NCI-H2227 (cell line): ENCODE measurements at regions not wholly inside any gene's neighbourhood (a gene's known extent, or its start where the extent isn't known, plus 50 kb on each side); places are given as distances from the start of the nearest gene placed in this dataset.
"Not testable (repeated sequence)": the region's sequence is repeated elsewhere in the genome, so short reads cannot be mapped to it uniquely, and the experiment has no call there.

Experiments used
- DNase-seq: peaks from one replicate; lab custom pipeline; 2025; ENCODE audit not compliant: unreplicated experiment; lab: John Stamatoyannopoulos, UW

DNA sequence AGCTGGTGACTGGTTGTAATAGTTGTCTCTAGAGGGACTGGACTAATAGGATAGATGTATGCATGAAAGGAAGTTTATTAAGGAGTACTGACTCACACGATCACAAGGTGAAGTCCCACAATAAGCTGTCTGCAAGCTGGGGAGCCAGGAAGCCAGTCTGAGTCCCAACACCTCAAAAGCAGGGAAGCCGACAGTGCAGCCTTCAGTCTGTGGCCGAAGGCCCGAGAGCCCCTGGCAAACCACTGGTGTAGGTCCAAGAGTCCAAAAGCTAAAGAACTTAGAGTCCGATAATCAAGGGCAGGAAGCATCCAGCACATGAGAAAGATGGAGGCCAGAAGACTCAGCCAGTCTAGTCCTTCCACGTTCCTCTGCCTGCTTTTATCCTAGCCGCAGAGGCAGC is 372.6 kb downstream of the TCERG1L start:
- not testable (repeated sequence) for DNase-seq

GRCh38 chr10:130941886-130942285 is 369.6 kb downstream of the TCERG1L start:
- DNase-seq, result no peak

GRCh38 chr10:130952086-130952485 is 359.4 kb downstream of the TCERG1L start:
- no peak for DNase-seq

- no peak for DNase-seq
Observed at GRCh38 chr10:130954326-130954905, 357.1 kb downstream of the TCERG1L start.

DNA sequence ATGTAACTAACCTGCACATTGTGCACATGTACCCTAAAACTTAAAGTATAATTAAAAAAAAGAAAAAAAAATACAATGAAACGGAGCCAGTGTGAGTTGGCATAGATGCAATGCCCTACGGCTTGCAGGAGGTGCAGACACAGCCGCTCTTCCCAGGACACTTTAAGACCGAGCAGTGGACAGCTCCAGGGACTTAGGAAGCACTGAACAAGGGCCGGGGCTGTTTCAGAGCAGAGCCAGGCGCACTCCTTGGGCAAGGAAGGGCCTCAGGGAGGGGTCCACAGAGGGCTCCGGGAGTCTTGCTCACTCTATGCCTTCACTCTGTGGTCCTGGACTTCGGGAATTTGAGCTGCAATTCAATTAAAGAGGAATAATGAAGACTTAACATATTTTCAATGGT is 355.3 kb downstream of the TCERG1L start:
- DNase-seq, result no peak

GRCh38 chr10:130957423-130957822 is 354.1 kb downstream of the TCERG1L start:
- no peak for DNase-seq

DNA sequence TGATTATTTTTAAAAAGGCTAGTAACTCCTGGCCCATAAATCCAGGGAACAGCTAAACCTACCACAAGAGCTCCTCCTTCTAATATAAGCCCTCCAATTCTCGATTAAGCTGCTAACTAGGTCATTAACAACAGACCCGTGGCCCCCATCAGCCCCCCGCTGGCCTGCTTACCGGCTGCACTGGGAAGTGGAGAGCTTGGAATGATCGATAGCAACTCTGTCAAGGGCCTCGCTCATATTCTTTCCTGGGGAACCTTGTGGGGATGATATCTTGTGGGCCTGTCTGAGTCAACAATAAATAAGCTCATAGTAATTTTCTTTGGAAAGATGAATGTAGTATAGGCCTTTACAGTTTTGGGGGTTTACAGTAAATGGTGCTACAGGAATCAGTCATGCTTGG is 353.5 kb downstream of the TCERG1L start:
- no peak for DNase-seq

GRCh38 chr10:130958981-130959751 is 352.4 kb downstream of the TCERG1L start:
- DNase-seq, result no peak

DNA sequence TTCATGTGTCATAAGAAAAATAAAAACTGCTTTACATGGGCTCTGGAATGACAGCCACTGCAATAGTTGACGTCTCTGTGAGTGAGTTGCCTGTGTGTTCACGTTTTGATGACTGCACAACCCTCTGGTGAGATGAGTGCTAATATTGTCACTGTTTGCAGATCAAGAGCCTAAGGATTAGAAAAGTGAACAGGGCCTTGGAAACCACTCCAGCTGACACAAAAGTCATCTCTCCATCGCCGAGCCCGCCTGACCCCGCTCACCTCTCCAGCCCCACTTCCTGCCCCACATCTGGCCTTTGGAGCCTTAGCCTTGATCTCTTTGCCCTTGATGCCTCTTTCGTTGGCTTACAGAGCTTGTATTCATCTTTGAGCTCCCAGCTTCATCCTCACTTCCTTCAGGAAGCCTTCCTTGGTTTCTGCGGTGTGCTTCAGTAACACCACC is 351.7 kb downstream of the TCERG1L start:
- DNase-seq, result no peak

DNA sequence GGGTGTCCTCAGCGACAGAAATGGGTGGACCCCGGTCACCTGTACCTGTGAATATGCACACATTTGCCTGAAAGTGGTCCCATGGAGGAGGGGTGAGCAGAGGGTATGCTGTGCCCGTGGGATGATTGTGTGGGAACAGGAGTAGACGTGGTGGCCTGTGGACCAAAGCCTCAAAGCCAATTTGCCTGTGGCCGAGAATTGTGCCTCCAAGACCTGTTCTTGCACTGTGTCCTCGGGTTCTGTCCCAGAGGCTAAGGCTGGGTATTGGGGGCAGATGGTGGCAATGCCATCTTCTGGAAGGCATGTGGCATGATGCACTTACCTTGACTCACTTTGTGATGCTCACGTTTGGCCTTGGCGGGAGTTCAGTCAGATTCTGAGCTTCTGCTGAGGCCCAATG is 351.0 kb downstream of the TCERG1L start:
- DNase-seq, result no peak

GRCh38 chr10:130961506-130962239 is 349.8 kb downstream of the TCERG1L start:
- DNase-seq, result no peak

DNA sequence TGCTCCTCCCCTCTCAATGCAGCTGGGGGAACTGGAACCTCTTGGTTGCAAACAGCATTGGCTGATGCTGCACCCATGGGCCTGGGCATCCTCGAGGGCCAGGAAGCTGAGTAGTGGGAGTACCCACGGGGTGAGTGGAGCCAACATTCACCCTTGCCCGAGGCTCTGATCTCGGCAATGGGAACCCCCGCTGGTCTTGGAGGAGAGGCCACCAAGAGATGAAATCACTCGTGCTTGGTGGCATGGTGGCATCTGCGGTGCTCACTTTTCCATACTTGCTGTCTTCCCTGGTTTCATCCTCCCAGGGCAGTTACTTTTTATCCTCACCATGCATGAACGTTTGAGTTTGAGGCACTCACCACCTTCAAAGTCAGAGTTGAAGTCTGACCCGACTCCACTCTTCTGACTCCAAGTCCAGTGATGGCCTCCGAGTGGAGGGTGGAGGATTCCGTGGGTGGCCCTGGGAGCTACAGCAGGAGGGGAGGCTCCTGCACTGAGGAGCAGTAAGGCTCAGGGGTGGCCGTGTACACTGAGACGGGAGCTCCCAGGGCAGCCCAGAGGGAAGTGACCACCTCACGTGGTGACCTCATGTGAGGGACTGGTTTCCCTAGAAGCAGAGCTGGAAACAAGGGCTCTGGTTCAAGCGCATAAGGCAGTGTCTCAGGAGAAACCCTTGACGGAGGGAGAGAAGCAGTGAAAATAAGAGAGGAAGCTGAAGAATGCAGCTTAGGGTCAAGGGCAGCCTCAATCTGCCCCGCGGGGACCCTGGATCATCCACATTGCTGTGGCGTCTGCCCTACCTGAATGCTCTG is 349.1 kb downstream of the TCERG1L start:
- DNase-seq, result no peak

DNA sequence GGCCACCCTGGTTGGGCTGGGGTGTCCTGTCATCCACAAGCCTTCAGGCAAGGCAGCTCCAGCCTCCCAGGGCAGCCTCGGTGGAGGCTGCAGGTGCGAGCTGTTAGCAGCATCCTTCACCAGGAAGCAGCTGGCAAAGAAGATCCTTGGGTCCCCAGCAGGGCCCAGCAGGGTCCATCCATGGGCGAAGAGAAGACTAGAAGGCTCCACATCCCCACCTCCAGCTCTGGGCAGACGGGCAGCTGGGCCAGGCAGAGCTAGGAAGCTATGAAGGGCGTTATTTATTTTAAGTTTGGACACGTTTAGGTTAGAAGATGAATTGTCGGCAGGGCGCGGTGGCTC is 348.5 kb downstream of the TCERG1L start:
- no peak for DNase-seq

DNA sequence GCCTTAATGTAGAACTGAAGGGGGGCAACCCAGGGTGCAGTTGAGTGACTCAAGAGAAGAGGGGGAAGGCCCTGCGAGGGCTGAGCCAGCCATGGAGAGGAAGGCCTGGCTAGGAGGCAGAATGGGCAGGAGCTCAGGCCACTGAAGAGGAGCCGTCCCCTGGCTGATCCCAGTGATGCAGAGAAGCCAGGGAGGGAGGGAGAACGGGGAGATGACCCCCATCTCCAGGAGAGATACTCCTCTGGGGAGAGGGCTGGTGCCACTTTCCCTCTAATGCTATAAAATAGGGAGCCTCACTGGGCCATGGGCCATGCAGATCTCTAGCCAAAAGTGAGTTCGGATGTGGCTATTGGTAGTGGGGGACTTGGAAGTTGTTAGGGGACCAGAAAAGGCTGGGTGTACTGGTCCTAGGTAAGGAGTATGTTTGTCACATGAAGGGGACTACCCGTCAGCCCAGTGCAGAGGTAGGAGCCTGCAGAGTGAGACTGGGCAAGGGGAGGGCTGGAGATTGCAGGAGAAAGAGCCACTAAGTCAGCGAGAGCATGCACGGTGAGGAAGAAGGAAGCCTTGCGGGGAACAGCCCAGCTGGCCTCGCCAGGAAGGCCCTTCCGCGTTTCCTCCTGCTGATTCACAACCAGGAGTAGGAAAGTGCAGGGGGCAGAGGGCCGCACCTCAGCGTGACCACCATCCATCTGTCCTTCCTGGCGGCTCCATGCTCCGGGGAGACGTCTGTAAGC is 347.6 kb downstream of the TCERG1L start:
- DNase-seq, result no peak

DNA sequence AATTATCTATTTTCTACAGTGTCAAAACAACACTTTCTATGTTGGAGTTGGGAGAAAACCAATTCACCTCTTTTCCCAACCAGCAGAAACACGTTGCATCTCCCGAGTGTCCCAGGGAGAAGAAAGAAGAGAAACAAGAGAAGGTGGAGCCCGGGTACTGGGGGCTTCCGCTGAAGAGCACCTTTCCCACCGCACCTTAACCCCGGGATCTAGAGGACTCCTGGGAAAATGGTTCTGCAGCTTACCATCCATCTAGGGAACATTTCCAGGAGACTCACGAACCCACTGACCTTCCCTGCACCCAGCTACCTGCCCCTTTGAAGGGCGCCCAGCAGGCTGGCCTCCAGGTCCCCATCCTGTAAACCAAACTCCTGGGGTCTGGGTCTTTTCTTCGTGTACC is 346.8 kb downstream of the TCERG1L start:
- no peak for DNase-seq

- no peak for DNase-seq
Observed at GRCh38 chr10:130967161-130967560, 344.4 kb downstream of the TCERG1L start.

DNA sequence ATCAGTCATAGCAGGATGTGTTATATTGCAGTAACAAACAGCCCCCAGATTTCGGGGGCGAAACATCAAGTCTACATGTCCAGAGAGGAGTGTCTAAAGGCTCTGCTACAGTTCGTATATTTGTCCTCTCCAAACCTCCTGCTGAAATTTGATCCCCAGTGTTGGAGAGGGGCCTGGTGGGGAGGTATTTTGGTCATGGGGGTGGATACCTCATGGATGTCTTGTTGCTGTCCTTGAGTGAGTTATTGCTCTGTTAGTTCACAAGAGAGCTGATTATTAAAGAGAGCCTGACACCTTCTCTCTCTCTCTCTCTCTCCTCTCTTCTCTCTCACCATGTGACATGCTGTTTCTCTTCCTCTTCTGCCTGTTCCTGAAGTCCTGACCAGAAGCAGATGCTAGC is 343.7 kb downstream of the TCERG1L start:
- no peak for DNase-seq

DNA sequence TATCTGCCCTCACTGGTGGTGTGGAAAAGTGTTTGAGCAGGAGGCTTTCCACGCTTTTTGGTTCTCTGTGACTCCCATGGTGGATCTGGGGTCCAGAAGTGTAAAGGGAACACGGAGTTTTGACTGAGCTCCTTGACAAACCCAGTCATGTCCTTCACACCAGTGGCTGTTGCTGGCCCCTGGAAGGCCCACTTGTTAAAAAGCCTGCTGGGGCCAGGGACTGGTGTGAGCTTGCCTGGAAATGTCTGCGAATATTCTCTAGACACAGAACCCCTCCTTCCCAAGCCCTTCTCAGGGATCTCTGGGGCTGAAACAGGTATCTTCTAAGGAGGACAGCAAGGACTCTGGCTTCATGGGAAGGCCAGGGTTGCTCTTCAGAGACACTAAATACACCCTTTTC is 343.0 kb downstream of the TCERG1L start:
- DNase-seq, result no peak

- DNase-seq, result no peak
Observed at GRCh38 chr10:130968964-130969363, 342.6 kb downstream of the TCERG1L start.

DNA sequence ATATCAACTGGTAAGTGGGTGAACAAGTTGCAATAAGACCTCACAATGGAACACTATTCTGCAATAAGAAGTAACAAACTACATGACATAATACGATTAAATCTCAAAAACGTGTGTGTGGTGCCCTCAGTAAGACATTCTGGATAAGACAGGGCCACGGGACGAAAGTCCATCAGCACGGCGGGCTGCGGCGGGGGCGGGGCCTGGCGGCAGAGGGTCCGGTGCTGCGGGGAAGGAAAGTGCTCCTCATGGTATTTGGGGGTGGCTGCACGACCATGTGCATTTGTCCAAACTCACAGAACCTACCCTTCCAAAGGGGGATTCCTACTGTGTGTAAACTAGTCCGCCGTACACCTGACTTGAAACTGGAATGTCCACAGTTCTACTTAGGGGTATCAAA is 341.8 kb downstream of the TCERG1L start:
- DNase-seq, result no peak
